CD4-positive, alpha-beta T cell treated with Interferon gamma for 1 hour (primary cell): ENCODE measurements at regions not wholly inside any gene's neighbourhood (a gene's known extent, or its start where the extent isn't known, plus 50 kb on each side); places are given as distances from the start of the nearest gene placed in this dataset.

Experiments
- DNase-seq: peaks from one replicate; pipeline ENCODE4 v3.0.0-alpha.2; 2020

DNA sequence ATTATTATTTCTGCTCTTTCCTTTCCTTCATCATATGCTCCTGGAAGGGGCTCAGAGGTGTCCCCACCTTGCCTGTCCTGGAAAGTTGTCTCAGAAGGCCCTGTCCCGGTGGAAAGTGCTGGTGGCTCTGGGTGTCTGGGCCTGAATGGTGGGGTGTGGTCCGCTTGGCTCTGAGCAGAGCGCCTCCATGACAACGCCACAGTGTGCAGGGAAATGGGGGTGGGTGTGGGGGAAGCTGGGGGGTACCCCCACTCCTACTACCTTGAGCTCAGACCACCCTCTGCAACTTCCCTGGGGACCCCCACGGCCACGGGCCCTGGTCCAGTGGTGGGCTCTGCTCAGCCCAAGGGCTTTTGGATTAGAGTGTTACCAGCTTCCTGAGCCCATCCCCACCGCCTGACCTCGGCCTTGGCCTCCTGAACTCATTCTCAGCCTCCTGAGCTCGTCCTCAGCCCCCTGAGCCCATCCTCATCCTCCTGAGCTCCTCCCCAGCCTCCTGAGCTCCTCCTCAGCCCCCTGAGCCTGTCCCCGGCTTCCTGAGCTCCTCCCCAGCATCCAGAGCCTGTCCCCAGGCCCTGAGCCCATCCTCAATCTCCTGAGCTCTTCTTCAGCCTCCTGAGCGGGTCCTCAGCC is 106.4 kb upstream of the FAM20C start:
- no peak for DNase-seq

- no peak for DNase-seq
Measured at GRCh38 chr7:86629-87028, 105.7 kb upstream of the FAM20C start.

- DNase-seq: no peak
Measured at GRCh38 chr7:87047-87446, 105.3 kb upstream of the FAM20C start.

- DNase-seq: no peak
Measured at GRCh38 chr7:87671-88070, 104.7 kb upstream of the FAM20C start.

DNA sequence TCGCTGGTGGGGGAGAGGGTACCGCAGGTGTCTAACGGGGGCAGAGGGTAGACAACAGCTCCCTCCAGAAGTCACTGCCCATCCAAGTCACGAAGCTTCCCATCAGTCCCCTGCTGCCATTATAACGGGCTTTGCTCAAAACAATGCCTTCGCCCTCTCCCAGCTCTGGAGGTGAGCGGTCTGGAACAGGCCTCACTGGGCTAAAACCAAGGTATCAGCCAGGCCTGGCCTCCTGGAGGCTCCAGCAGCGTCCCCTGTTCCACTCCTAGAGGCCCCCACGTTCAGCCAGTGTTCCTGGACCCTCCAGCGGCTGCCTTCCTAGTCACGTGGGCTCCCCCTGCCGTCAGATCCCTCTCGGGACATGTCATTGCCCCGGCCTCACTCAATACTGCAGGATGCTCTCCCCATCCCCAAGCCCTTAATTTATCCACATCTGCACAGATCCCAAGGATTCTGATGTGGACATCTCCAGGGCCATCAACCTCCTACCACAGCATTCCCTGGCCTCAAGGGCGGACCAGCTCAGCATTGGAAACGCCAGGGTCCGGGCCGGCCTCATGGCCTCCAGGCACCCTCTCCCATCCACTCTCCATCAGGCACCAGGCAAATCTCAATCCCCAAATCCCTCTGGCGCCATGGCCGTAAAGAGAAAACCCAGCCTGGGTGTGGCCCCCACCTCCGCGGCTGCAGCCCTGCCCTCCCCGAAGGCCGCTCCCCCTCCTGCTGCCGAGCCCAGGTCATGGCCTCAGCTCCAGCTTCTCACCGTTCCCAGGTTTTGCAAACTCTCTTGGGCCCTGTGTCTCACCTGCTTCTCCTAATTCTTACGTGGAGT is 104.1 kb upstream of the FAM20C start:
- DNase-seq: no peak

DNA sequence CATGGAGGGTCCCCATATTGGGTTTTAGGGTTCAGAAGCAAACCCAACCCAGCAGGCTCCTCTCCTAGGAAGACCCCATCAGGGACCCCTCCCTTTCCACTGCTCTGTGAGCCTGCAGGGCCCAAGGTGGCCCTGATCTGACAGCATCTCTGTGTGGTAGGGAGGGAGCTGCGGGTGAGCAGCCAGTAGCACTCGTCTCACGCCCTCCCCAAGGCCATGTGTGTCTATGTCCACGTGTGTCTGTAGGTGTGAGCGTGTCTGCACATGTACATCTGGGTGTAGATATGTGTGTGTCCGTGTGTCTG is 103.5 kb upstream of the FAM20C start:
- no peak for DNase-seq

GRCh38 chr7:89232-90019 is 102.9 kb upstream of the FAM20C start:
- peak; percentile 57 for DNase-seq

GRCh38 chr7:90111-91063 is 102.0 kb upstream of the FAM20C start:
- DNase-seq: peak; percentile 17

DNA sequence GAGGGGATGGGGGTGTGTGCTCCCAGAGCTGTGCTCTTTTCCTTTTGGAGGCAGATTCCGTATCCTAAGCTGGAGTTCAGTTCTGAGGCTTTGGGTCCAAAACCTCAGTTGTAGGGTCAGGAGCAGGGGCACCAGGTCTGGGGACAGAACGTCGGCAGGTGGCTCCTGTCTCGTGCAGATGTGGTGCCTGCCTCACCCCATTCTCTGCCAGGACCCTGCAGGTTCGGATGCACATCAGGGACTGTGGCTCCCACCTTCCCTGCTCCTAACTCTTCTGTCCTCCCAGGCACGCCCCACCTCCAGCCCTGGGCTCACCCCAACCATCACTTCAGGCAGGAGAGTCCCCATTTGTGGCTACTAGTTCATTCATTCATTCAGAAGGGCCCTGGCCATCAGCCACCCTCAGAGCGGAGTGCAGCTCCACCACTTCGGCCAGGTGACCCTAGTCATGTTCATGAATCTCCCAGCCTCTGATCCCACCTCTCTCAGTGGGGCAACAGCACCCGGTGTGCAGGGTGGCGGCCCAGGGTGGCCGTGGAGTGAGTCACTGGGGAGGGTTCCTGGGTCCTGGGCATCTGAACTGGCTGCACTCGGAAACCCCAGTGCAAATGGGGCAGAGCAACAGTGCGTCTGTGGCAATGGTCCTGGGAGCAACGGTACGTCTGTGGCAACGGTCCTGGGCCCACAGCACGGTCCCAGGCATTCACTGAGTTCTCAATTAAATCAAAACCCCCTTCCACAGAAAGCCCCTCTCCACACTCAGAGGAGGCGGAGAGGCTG is 100.8 kb upstream of the FAM20C start:
- DNase-seq: no peak

DNA sequence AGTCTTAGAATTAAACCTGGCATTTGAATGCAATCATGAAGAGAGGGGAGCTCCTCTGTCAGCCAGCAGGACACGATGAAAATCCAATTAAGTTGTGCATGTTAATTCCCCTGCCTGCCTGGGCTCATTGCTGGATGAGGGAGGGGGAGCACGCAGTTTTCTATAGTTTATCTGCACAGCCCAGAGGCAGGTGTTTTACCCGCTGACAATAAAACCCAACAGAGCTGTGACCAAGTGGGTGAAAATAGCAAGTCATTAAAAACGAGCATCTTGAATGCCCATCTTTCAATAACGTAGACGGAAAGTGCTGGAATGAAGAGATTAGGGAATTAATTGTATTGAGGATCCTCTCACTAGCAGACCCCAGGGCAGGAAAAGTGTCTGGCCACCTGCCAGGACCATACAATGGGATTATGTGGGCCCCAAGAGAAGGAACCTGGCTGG is 100.1 kb upstream of the FAM20C start:
- no peak for DNase-seq

- DNase-seq: no peak
Measured at GRCh38 chr7:92888-93672, 99.3 kb upstream of the FAM20C start.

DNA sequence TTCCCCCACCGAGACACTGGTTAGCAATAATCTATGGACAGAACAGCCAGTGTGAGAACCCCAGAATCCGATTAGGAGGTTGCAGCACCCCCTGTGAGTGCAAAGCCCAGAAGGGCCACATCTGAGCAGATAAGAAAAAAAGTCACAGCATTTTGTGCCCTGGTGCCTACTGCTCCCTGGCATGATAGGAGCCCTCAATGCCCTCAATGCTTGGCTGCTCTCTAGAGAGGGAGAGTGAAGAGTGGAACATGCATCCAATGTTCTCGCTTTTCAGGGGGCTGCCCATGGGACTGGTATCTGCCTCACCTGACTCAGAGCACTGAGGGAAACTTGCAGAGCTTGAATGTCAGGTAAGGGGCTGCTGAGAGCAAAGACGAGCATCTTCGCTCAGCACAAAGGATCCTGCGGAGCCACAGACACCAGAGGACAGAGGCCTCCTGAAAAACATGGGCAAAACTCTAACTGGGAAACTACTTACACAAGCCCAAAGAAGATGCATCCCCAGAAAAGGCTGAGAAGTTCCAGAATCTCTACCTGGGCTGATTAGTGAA is 98.0 kb upstream of the FAM20C start:
- no peak for DNase-seq

GRCh38 chr7:95180-95862 is 97.0 kb upstream of the FAM20C start:
- DNase-seq: no peak

GRCh38 chr7:95863-96260 is 96.5 kb upstream of the FAM20C start:
- no peak for DNase-seq

DNA sequence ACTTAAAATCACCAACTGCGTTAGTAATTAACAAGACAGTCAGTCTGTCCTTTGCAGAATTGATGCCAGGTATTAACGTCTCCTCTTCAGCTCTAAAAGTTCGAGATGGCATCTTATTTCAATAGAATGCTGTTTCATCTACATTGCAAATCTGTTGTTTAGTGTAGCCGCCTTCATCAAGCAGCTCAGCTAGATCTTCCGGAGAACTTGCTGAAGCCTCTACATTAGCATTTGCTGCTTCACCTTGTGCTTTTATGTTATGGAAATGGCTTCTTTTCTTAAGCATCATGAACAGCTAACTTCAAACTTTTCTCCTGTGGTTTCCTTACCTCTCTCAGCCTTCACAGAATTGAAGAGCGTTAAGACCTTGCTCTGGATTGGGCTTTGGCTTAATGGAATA is 95.5 kb upstream of the FAM20C start:
- no peak for DNase-seq

- no peak for DNase-seq
Measured at GRCh38 chr7:97310-97841, 95.0 kb upstream of the FAM20C start.

DNA sequence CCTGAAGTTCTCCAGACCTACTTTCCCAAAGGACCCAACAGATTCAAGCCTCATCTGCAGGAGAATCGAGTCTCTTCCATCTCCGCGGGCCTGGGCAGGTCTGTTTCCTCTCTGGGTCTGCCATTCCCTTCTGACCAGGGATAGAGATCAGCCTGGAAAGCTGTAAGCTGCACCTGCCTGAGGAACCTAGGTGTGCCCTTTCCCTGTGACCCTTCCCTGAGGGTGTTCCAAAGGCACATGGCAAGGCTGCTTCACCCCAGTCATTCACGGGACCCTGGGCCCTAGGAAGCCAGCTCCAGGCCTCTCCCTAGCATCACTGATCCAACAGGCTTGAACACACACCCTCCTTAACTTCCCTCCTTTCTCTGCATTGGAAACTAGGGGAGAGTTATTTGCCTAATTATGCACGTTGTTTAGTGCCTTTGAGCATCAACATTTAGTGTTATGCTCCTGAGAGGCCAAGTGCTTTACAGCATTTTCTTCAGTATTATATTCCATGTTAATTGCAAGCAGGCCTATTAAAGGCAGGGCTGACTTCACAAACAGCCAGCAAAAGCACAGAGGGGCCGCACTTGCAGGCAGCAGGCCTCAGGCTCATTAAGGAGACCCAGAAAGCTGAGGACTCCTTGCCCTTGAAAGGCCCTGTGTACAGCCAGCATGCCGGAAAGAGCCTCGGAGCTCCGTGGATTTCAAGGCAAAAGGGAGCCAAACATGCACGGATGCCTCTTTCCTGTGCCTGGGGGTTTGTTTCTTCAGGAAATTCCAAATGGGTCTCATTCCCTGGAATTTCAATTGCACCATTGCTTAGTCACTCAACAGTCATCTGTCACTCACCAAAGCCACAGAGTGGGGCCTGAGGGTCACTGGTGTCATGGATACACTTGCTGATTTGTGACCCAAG is 91.0 kb upstream of the FAM20C start:
- DNase-seq: no peak

DNA sequence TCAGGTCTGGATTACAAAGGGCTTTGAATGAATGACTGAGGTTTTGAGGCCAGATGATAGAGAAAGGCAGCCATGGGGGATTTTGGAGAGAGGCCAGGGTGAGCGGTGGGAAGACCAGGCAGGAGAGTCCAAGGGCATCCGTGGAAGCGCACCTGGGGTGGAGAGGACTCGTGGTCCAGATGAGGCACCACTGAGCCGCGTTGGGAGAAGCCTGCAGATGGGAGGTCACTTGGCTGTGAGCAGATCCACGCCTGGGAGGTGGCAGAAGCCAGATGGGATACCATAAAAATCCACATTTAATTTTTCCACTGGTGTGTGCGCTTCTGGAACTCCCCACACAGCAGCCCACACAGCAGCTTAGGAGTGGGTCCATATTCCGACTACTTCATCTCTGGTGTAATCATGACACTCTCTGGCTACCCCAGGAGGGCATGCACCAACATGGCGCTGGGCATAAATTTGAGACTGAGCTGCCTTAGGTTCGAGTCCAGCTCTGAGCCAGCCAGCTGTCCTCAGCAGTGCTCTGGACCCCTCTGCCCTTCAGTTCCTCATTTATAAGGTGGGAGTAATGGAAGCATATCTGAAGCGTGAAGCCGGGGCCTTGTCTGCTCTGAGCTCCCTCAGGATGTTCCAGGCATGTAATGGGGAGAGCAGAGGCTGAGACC is 90.2 kb upstream of the FAM20C start:
- no peak for DNase-seq
